GM21360 (cell line): ENCODE measurements at regions not wholly inside any gene's neighbourhood (a gene's known extent, or its start where the extent isn't known, plus 50 kb on each side); places are given as distances from the start of the nearest gene placed in this dataset.

Experiments used
- ATAC-seq: cut with Tn5 transposase; IDR thresholded peaks from one replicate; pipeline ENCODE4 v1.9.1; 2021; ENCODE audit warnings: mild to moderate bottlenecking, moderate library complexity; ENCODE audit not compliant: unreplicated experiment

- no peak for ATAC-seq
These were observed 89.6 kb upstream of the SPRY2 start for GRCh38 chr13:80430561-80430960.

GRCh38 chr13:80428349-80429096 lies 87.6 kb upstream of the SPRY2 start:
- no peak for ATAC-seq

- no peak for ATAC-seq
These were observed 78.5 kb upstream of the SPRY2 start for GRCh38 chr13:80419416-80419815.

- no peak for ATAC-seq
These were observed 72.7 kb upstream of the SPRY2 start for GRCh38 chr13:80413611-80414010.

DNA sequence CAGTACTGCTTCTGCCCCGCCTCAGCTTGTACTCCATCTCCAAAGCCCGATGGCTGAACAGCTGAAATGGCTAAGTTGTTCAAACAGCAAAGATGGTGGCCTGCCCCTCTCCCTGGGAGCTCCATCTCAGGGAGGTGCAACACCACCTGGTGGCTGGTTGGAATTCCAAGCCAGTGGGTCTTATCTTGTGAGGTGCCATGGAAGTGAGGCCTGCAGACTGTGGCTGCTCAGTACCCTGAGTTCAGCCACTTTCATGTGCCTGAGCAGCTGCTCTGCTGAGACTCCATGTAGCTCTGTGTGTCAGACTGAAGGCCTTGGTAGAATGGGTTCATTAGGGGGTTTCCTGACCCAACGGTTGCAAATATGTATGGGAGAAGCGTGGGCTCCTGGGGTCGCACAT lies 67.3 kb upstream of the SPRY2 start:
- no peak for ATAC-seq

GRCh38 chr13:80400865-80401426 lies 60.0 kb upstream of the SPRY2 start:
- no peak for ATAC-seq

- ATAC-seq: no peak
These were observed 59.4 kb upstream of the SPRY2 start for GRCh38 chr13:80400164-80400864.

- ATAC-seq: no peak
These were observed 58.6 kb upstream of the SPRY2 start for GRCh38 chr13:80399340-80400163.
